NB4 (cell line): ENCODE measurements at regions not wholly inside any gene's neighbourhood (a gene's known extent, or its start where the extent isn't known, plus 50 kb on each side); places are given as distances from the start of the nearest gene placed in this dataset.

ENCODE experiments used
- DNase-seq: peaks from one replicate; pipeline ENCODE4 v3.0.0; 2010; ENCODE audit warnings: low read depth
- H3K4me3 ChIP-seq: one replicate; pipeline ENCODE4 v1.5.1; 2011; ENCODE audit warnings: mild to moderate bottlenecking, low read depth, low read length, moderate library complexity
- MAX ChIP-seq: IDR thresholded peaks from 2 replicates; pipeline ENCODE4 v1.6.1; 2011; ENCODE audit warnings: low read depth, low read length
- MYC ChIP-seq: IDR thresholded peaks from 2 replicates; pipeline ENCODE4 v1.6.1; 2011; ENCODE audit warnings: low read depth, low read length
- POLR2A ChIP-seq: IDR thresholded peaks from 2 replicates; pipeline ENCODE4 v1.6.1; 2011; ENCODE audit warnings: mild to moderate bottlenecking; ENCODE audit not compliant: insufficient read length; ENCODE audit errors: extremely low read depth
- TF ChIP-seq, protein P1 (sequence below): IDR thresholded peaks from one replicate; pipeline ENCODE4 v1.5.1; 2012; ENCODE audit warnings: low read depth, low read length

DNA sequence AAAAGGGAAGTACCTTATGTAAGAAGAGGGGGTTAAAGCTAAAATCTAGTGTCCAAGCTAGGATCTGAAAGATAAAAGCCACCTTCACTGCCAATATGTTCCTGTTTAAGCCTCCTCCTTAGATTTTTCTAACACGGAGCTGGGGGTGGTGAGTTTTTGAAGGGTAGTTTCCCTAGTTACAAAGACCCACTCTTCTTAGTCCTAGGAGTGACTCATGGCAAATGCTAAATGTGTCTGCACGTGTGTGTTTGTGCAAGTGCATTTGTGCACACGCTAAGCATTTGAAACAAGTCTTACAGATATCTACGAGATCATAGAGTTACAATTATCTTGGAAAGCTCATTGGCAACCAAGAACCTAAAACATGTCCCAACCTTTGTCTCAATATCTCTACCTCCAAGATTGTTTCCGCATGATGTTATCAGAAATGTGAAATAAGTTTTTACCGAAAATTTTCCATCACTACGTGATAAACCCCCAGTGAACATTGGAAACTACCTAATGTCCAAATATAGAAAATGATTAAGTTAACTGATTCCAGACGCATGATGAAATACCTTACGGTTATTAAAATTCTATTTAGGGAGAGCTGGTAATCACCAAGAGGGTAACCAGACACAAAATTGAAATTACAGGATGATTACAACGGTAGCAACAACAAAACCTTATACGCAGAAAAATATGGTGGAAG is 78.0 kb upstream of the HRH2 start:
- H3K4me3 ChIP-seq, result no peak overlapping the region
- TF ChIP-seq, protein P1, sequence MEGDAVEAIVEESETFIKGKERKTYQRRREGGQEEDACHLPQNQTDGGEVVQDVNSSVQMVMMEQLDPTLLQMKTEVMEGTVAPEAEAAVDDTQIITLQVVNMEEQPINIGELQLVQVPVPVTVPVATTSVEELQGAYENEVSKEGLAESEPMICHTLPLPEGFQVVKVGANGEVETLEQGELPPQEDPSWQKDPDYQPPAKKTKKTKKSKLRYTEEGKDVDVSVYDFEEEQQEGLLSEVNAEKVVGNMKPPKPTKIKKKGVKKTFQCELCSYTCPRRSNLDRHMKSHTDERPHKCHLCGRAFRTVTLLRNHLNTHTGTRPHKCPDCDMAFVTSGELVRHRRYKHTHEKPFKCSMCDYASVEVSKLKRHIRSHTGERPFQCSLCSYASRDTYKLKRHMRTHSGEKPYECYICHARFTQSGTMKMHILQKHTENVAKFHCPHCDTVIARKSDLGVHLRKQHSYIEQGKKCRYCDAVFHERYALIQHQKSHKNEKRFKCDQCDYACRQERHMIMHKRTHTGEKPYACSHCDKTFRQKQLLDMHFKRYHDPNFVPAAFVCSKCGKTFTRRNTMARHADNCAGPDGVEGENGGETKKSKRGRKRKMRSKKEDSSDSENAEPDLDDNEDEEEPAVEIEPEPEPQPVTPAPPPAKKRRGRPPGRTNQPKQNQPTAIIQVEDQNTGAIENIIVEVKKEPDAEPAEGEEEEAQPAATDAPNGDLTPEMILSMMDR, result no peak
- TF ChIP-seq POLR2A (no peak), MAX (no peak), MYC (no peak)
- DNase-seq, result no peak

DNA sequence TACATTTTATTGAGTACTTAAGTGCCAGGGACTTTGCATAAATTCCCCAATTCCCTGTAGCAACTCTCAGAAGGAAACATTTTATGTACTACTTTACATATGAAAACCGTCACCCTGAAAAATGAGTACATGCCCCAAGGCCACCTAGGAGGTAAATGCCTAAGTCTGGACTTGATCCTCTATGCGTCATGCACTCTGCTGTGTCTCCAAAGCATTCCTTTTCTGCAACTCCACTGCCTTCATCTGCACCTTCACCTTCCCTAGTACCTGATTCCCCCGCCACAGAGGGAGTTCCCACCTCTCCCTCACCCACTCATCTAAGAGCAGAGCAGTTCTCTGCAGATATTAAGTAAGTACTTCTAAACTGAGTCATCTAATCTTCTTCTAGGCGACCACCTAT is 75.2 kb upstream of the HRH2 start:
- DNase-seq, result no peak
- TF ChIP-seq MYC (no peak), MAX (no peak), POLR2A (no peak)
- TF ChIP-seq, protein P1, result no peak

GRCh38 chr5:175585567-175585966 is 72.3 kb upstream of the HRH2 start:
- TF ChIP-seq, protein P1, result no peak
- TF ChIP-seq POLR2A (no peak), MAX (no peak), MYC (no peak)
- no peak overlapping the region for H3K4me3 ChIP-seq
- DNase-seq, result no peak

More for the DNA sequence above, 75.2 kb upstream of the HRH2 start:
- no peak overlapping the region for H3K4me3 ChIP-seq

- H3K4me3 ChIP-seq, result no peak overlapping the region
- no peak for TF ChIP-seq MYC
- TF ChIP-seq POLR2A, result no peak
- TF ChIP-seq MAX, result no peak
- TF ChIP-seq, protein P1, result no peak
- DNase-seq, result no peak
Observed at GRCh38 chr5:175588709-175589429, 69.0 kb upstream of the HRH2 start.

GRCh38 chr5:175589714-175590113 is 68.2 kb upstream of the HRH2 start:
- H3K4me3 ChIP-seq, result no peak overlapping the region
- TF ChIP-seq, protein P1, result no peak
- TF ChIP-seq MAX (no peak), MYC (no peak), POLR2A (no peak)
- no peak for DNase-seq
